Tibial nerve (tissue), 4 donors: ENCODE measurements at regions not wholly inside any gene's neighbourhood (a gene's known extent, or its start where the extent isn't known, plus 50 kb on each side); places are given as distances from the start of the nearest gene placed in this dataset.

ENCODE experiments used
- EP300 ChIP-seq, 2 donors: sonication (generic); formaldehyde crosslinking; IDR thresholded peaks; one replicate each; pipeline ENCODE4 v1.6.1; 2017; ENCODE audit warnings: antibody characterized with exemption in 2 of 2, mild to moderate bottlenecking in 1 of 2
- POLR2A ChIP-seq, 2 donors: fragments of 450-650 bp; IDR thresholded peaks; one replicate each; pipeline ENCODE4 v1.6.1; 2017; ENCODE audit warnings: antibody characterized with exemption in 2 of 2, mild to moderate bottlenecking in 2 of 2, moderate library complexity in 2 of 2
- TF ChIP-seq, protein P1 (sequence below), 5 experiments: fragments of 200-600 bp in 3 of 5; fragments of 450-650 bp in 2 of 5; sonication (generic) in 3 of 5; IDR thresholded peaks; one replicate each; pipeline ENCODE4 v1.5.1; 2016 to 2019; ENCODE audit warnings: antibody characterized with exemption in 5 of 5, mild to moderate bottlenecking in 3 of 5, moderate library complexity in 2 of 5

DNA sequence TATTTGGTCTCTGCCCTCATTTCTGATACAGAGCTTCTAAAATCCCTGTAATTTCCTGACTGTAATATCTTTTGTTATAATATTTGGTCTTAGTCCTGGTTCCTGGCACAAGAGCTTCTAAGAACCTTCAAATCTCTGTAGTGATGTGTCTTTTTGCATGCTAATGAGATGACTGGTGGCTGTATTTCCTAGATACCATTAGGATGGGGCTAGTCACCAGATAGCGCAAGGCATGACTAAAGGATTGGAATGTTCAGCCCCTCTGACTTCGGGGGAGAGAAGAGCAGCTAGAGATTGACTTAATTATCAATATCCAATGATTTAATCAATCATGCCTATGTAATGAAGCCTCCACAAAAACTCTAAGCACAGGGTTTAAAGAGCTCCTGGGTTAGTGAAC lies 620.8 kb upstream of the ACVR2A start:
- TF ChIP-seq, protein P1, sequence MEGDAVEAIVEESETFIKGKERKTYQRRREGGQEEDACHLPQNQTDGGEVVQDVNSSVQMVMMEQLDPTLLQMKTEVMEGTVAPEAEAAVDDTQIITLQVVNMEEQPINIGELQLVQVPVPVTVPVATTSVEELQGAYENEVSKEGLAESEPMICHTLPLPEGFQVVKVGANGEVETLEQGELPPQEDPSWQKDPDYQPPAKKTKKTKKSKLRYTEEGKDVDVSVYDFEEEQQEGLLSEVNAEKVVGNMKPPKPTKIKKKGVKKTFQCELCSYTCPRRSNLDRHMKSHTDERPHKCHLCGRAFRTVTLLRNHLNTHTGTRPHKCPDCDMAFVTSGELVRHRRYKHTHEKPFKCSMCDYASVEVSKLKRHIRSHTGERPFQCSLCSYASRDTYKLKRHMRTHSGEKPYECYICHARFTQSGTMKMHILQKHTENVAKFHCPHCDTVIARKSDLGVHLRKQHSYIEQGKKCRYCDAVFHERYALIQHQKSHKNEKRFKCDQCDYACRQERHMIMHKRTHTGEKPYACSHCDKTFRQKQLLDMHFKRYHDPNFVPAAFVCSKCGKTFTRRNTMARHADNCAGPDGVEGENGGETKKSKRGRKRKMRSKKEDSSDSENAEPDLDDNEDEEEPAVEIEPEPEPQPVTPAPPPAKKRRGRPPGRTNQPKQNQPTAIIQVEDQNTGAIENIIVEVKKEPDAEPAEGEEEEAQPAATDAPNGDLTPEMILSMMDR (IDR thresholded peaks at IDR 0.05): no peak
- TF ChIP-seq EP300 (IDR thresholded peaks at IDR 0.05) (no peak), POLR2A (IDR thresholded peaks at IDR 0.05) (no peak)
